ENCODE measurements at regions not wholly inside any gene's neighbourhood (a gene's known extent, or its start where the extent isn't known, plus 50 kb on each side); places are given as distances from the start of the nearest gene placed in this dataset.

DNA sequence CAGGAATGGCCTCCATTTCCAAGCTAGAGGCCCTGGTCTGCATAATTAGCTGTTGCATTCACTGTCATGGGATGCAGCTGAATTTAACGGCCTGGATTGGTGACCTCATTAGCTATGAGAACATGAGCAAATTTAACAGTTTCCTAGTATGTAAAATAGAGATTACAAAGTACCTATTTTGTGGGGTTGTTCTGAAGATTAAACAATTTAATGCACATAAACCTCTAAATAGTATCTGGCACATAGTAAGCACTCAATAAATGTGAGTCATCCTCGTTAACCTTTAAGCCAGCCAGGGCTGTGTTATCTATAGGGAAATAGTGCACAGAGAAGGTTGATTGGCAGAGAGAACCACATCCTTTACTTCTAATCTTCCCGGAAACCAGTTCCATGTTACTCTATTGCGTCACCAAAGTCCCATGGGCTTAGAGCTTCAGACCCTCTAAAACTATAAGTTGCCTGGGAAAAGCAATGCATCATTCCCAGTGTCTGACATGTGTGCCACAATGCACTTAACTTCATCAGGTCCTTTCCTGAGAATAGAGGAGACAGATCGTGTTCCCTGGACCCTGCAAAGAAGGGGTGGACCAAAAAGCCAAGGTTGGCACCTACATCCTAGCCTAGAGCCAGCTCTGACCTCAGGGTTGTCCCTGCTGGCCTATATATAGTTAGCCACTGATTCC lies 196.5 kb downstream of the LNPK start:
- ChIA-PET RAD21 (ENCODE audit: low non-redundant PET in 1 of 2, low total read pairs in 2 of 2, uncharacterized antibody in 2 of 2, unreplicated experiment in 2 of 2) (no interaction called here), POLR2A (no interaction called here), CTCF (no interaction called here)
- Histone ChIP-seq H3K27ac (ENCODE audit: low read depth, low read length) (no peak overlapping the region), H2AFZ (ENCODE audit: low read depth, low read length, poor library complexity, severe bottlenecking) (no peak overlapping the region), H3K9me2 (ENCODE audit: insufficient read depth) (no peaks in the 10 kb centered on the region), H4K20me1 (ENCODE audit: insufficient read depth) (no peaks in the 10 kb centered on the region), H3K79me2 (ENCODE audit: insufficient read depth, low read length) (no peaks in the 10 kb centered on the region), H3K9ac (ENCODE audit: low read length) (no peak overlapping the region), H3K9me3 (ENCODE audit: control insufficient read depth in 1 of 2, insufficient read depth in 1 of 2, low read depth in 1 of 2, low read length in 2 of 2) (no peaks in the 10 kb centered on the region), H3K4me2 (ENCODE audit: low read length) (no peak overlapping the region), H3K36me3 (ENCODE audit: control insufficient read depth in 1 of 2, insufficient read depth in 2 of 2, low read length in 2 of 2) (no peaks in the 10 kb centered on the region), H3K27me3 (ENCODE audit: insufficient read depth, low read length) (0 out of 2 replicates have a peak, but pooled peaks cover 4% of the 10 kb centered on the region), H3K4me1 (ENCODE audit: control insufficient read depth in 1 of 2, insufficient read depth in 2 of 2, low read length in 2 of 2) (no peaks in the 10 kb centered on the region), H3K4me3 (replicated peaks in 1 of 2; ENCODE audit: low read depth in 1 of 2, low read length in 2 of 2) (no peak overlapping the region)
- BruUV-seq (replicated peaks): no TSS peak
- intact Hi-C loops (cut with micrococcal nuclease): no loop called here
- DNase-seq (ENCODE audit: low read depth, low spot score) (no peak), ATAC-seq (no peak)
- TF ChIP-seq EZH2phosphoT487 (IDR thresholded peaks at IDR 0.05; ENCODE audit: borderline replicate concordance) (no peak), EZH2 (IDR thresholded peaks at IDR 0.05) (no peak), EGR1 (IDR thresholded peaks at IDR 0.05; ENCODE audit: low read depth) (no peak), TCF7L2 (IDR thresholded peaks at IDR 0.05; ENCODE audit: borderline replicate concordance, extremely low read depth, insufficient read depth, insufficient read length) (no peak), ELF1 (IDR thresholded peaks at IDR 0.05; ENCODE audit: borderline replicate concordance, low read depth) (no peak), SRF (IDR thresholded peaks at IDR 0.05; ENCODE audit: low read depth) (no peak), RAD21 (IDR thresholded peaks at IDR 0.05; ENCODE audit: low read depth) (no peak), SP1 (IDR thresholded peaks at IDR 0.05; ENCODE audit: low read depth) (no peak), JUND (IDR thresholded peaks at IDR 0.05) (no peak), POLR2A (IDR thresholded peaks at IDR 0.05; ENCODE audit: borderline replicate concordance, extremely low read depth, insufficient read depth, insufficient read length) (no peak), ZNF274 (IDR thresholded peaks at IDR 0.05; ENCODE audit: low read depth, low read length) (no peak), YY1 (IDR thresholded peaks at IDR 0.05; ENCODE audit: extremely low read depth, insufficient replicate concordance, low read depth, low read length) (no peak), CEBPB (IDR thresholded peaks at IDR 0.05; ENCODE audit: low read depth) (no peak)
- TF ChIP-seq, protein P1, sequence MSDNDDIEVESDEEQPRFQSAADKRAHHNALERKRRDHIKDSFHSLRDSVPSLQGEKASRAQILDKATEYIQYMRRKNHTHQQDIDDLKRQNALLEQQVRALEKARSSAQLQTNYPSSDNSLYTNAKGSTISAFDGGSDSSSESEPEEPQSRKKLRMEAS (IDR thresholded peaks at IDR 0.05): no peak
- TF ChIP-seq, protein P2, sequence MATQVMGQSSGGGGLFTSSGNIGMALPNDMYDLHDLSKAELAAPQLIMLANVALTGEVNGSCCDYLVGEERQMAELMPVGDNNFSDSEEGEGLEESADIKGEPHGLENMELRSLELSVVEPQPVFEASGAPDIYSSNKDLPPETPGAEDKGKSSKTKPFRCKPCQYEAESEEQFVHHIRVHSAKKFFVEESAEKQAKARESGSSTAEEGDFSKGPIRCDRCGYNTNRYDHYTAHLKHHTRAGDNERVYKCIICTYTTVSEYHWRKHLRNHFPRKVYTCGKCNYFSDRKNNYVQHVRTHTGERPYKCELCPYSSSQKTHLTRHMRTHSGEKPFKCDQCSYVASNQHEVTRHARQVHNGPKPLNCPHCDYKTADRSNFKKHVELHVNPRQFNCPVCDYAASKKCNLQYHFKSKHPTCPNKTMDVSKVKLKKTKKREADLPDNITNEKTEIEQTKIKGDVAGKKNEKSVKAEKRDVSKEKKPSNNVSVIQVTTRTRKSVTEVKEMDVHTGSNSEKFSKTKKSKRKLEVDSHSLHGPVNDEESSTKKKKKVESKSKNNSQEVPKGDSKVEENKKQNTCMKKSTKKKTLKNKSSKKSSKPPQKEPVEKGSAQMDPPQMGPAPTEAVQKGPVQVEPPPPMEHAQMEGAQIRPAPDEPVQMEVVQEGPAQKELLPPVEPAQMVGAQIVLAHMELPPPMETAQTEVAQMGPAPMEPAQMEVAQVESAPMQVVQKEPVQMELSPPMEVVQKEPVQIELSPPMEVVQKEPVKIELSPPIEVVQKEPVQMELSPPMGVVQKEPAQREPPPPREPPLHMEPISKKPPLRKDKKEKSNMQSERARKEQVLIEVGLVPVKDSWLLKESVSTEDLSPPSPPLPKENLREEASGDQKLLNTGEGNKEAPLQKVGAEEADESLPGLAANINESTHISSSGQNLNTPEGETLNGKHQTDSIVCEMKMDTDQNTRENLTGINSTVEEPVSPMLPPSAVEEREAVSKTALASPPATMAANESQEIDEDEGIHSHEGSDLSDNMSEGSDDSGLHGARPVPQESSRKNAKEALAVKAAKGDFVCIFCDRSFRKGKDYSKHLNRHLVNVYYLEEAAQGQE (IDR thresholded peaks at IDR 0.05; ENCODE audit: low read depth): no peak
